SK-N-SH (cell line): ENCODE measurements at regions not wholly inside any gene's neighbourhood (a gene's known extent, or its start where the extent isn't known, plus 50 kb on each side); places are given as distances from the start of the nearest gene placed in this dataset.

Experiments
- POLR2AphosphoS5 ChIP-seq: IDR thresholded peaks from 2 replicates; pipeline ENCODE4 v1.6.1; 2012; ENCODE audit warnings: low read depth, low read length
- TF ChIP-seq, protein P1 (sequence below): IDR thresholded peaks from 2 replicates; pipeline ENCODE4 v1.6.1; 2012; ENCODE audit warnings: mild to moderate bottlenecking, low read depth, low read length, moderate library complexity

DNA sequence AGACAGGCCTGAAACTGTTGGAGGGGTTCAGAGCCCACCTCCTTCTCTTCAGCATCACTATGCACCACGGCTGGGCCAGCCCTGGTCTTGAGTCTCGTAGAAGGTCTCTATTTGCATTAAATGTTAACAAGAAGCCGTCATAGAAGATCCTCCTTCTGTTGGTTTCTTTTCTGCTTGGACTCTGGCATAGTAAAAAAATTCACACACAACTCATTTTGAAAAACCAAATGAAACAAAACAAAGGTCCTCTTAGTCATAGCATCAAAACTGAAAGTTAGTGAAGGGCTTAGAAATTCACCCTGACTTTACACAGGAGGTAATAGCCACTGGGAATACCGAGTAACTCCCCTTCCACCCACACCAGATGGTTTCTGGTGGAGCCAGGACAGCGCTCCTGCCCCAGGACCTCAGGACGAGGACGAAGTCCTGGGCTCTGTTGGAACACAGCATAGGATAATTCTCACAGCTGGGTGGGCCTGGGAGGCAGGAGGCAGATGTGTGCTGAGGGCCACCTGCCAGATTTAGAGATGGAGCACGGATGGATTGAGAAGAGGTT, 248.4 kb upstream of the KLF6 start:
- TF ChIP-seq POLR2AphosphoS5 = no peak
- TF ChIP-seq, protein P1, sequence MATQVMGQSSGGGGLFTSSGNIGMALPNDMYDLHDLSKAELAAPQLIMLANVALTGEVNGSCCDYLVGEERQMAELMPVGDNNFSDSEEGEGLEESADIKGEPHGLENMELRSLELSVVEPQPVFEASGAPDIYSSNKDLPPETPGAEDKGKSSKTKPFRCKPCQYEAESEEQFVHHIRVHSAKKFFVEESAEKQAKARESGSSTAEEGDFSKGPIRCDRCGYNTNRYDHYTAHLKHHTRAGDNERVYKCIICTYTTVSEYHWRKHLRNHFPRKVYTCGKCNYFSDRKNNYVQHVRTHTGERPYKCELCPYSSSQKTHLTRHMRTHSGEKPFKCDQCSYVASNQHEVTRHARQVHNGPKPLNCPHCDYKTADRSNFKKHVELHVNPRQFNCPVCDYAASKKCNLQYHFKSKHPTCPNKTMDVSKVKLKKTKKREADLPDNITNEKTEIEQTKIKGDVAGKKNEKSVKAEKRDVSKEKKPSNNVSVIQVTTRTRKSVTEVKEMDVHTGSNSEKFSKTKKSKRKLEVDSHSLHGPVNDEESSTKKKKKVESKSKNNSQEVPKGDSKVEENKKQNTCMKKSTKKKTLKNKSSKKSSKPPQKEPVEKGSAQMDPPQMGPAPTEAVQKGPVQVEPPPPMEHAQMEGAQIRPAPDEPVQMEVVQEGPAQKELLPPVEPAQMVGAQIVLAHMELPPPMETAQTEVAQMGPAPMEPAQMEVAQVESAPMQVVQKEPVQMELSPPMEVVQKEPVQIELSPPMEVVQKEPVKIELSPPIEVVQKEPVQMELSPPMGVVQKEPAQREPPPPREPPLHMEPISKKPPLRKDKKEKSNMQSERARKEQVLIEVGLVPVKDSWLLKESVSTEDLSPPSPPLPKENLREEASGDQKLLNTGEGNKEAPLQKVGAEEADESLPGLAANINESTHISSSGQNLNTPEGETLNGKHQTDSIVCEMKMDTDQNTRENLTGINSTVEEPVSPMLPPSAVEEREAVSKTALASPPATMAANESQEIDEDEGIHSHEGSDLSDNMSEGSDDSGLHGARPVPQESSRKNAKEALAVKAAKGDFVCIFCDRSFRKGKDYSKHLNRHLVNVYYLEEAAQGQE = no peak
